A673 (cell line): ENCODE measurements at regions not wholly inside any gene's neighbourhood (a gene's known extent, or its start where the extent isn't known, plus 50 kb on each side); places are given as distances from the start of the nearest gene placed in this dataset.

Experiments
- EZH2 ChIP-seq: fragments of 200-600 bp; sonication (generic); IDR thresholded peaks from 2 replicates; pipeline ENCODE4 v1.6.1; 2017; ENCODE audit warnings: borderline replicate concordance, low read depth, mild to moderate bottlenecking, mixed read lengths, antibody characterized with exemption, low read length; ENCODE audit not compliant: poor library complexity, severe bottlenecking
- TF ChIP-seq, protein P1 (sequence below): fragments of 300-800, 200-600 bp; sonication (generic); conservative IDR thresholded peaks from 2 replicates; pipeline ENCODE4 v1.5.1; 2017; ENCODE audit warnings: low read depth, mild to moderate bottlenecking, antibody characterized with exemption, low read length, moderate library complexity, mixed read lengths

DNA sequence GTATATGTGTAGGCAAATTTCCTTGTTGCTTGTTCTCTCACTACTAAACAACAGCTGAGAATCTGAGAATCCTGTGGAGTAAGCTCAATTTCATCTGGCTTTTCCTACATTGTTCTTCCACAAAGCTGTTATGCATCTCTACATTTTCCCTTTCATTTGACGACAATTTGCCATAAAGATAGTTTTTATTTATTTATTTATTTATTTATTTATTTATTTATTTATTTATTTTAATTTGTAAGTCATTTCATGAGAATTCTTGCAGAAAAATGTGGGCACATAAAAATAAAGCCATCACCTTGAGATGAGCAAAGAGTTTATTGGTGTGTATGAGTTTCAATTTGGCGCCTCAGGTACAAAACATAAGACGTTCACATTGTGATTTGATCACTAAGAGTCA is 545.9 kb upstream of the SEL1L start:
- TF ChIP-seq, protein P1, sequence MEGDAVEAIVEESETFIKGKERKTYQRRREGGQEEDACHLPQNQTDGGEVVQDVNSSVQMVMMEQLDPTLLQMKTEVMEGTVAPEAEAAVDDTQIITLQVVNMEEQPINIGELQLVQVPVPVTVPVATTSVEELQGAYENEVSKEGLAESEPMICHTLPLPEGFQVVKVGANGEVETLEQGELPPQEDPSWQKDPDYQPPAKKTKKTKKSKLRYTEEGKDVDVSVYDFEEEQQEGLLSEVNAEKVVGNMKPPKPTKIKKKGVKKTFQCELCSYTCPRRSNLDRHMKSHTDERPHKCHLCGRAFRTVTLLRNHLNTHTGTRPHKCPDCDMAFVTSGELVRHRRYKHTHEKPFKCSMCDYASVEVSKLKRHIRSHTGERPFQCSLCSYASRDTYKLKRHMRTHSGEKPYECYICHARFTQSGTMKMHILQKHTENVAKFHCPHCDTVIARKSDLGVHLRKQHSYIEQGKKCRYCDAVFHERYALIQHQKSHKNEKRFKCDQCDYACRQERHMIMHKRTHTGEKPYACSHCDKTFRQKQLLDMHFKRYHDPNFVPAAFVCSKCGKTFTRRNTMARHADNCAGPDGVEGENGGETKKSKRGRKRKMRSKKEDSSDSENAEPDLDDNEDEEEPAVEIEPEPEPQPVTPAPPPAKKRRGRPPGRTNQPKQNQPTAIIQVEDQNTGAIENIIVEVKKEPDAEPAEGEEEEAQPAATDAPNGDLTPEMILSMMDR: no peak
- TF ChIP-seq EZH2: no peak
